Stimulated activated CD4-positive, alpha-beta T cell treated with anti-CD3 and anti-CD28 coated beads, Interleukin-4, amount 100 ng/mL, for 4 hours (primary cell): ENCODE measurements at regions not wholly inside any gene's neighbourhood (a gene's known extent, or its start where the extent isn't known, plus 50 kb on each side); places are given as distances from the start of the nearest gene placed in this dataset.

Experiments used
- DNase-seq, 2 experiments: peaks; one replicate each; pipeline ENCODE4 v3.0.0-alpha.2; 2020

DNA sequence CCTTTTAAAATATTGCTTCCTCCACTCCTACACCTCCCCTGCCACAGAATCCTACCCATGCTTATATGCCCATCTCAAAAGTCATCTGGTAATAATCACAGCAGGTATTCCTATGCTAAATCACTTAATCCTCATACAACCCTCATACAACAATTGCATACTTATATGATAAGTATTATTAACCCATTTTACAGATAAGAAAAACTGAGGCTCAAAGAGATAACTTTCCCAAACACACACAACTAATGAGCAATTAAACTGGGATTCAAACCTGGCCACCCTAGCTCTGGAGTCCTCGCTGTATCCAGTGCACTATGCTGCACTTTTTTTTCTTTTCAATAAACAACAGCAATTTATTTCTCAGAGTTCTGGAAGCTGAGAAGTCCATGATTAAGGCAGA is 99.8 kb upstream of the TSPAN5 start:
- DNase-seq: no peak

GRCh38 chr4:98754736-98755135 is 96.3 kb upstream of the TSPAN5 start:
- DNase-seq: no peak

GRCh38 chr4:98749206-98749605 is 90.8 kb upstream of the TSPAN5 start:
- no peak for DNase-seq

- DNase-seq: no peak
These were observed 90.2 kb upstream of the TSPAN5 start for GRCh38 chr4:98748609-98749008.

GRCh38 chr4:98747393-98748091 is 89.1 kb upstream of the TSPAN5 start:
- DNase-seq: no peak

- DNase-seq: no peak
These were observed 88.5 kb upstream of the TSPAN5 start for GRCh38 chr4:98746936-98747335.

- DNase-seq: no peak
These were observed 88.1 kb upstream of the TSPAN5 start for GRCh38 chr4:98746530-98746929.

DNA sequence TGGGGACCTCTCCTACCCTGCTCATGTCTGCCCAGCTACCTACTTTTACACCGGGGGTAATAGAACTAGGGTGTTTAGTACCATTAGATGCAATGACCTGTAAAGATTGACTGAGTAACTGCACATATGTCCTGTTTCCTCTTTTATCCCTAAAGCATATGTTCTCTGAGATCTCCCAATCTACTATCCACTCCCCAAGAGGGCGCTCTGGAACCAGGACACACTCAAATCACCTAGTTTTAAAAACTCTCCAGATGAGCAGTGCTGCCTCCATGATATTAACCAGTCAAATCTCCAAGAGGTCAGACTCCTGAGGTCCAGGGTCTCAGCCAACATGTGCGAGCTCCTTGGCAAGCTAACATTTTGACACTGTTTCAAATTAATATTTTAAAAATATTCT is 87.0 kb upstream of the TSPAN5 start:
- no peak for DNase-seq

DNA sequence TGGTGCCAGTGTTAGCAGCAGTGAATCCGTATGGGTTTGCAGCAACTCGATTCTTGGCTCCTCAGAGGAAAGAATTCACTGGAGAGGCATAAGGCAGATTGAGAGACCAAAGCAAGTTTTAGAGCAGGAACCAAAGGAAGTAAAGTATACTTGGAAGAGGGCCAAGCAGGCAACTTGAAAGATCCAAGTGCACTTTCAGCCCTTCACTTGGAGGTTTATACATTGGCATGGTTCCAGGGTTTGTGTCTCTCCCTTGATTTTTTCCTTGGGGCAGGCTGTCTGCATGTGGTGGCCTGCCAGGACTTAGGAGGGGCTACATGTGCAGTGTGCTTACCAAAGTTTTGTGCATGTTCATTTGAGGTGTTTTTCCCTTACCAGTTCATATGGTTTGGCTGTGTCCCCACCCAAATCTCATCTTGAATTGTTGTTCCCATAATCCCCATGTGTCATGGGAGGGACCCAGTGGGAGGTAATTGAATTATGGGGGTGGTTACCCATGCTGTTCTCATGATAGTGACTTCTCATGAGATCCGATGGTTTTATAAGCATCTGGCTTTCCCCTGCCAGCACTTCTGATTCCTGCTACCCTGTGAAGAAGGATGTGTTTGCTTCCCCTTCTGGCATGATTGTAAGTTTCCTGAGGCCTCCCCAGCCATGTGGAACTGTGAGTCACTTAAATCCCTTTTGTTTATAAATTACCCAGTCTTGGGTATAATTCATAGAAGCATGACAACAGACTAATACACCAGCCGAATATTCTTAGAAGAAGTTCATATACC is 86.2 kb upstream of the TSPAN5 start:
- DNase-seq: no peak

DNA sequence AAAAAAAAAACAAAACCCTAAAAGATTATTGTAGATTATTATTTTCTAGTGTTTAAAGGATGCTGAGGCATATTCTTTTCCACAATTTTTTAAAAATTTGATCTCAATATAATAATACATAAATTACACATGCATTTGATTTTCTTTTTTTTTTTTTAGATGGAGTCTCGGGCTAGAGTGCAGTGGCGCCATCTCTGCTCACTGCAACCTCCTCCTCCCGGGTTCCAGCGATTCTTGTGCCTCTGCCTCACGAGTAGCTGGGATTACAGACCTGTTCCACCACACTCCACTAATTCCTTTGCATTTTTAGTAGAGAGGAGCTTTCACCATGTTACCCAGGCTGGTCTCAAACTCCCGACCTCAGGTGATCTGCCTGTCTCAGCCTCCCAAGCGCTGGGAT is 83.5 kb upstream of the TSPAN5 start:
- no peak for DNase-seq

GRCh38 chr4:98739751-98740150 is 81.3 kb upstream of the TSPAN5 start:
- DNase-seq: no peak

DNA sequence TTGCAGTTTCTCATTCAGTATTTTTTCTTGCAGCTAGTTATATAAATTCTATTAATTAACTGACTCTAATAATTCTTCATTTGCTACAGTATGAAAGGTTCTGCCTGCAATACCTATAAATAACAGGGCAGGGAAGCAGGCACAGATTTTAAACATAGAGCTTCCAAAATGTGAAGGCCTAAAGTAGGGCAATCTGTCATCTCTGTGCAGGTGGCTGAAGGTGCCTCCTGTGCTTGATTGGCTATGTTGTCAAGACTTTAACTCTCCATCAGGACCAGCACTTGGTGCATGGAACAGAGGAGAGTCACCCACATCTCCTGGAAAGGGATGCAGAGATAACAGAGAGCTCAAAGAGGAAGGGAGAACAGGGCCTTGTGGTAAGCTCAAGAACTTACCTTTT is 75.2 kb upstream of the TSPAN5 start:
- DNase-seq: no peak

DNA sequence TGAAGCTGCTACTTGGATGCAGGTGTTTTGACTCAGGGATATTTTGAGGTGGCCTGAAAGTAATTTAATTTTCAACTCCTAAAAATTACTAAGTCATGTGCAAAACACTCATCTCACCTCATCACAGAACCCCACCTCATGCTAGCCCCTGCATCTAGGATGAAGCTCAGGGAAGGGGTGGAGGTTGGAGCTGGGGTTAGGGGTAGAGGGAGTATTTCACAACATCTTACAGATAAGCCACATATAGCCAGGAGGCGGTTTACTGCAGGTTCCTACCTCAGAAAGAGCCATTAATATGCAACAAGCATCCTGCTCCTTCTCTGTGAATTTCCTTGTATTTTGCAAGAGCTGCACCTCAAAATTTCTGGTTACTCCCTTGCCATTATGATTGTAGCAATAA is 70.5 kb upstream of the TSPAN5 start:
- DNase-seq: no peak

DNA sequence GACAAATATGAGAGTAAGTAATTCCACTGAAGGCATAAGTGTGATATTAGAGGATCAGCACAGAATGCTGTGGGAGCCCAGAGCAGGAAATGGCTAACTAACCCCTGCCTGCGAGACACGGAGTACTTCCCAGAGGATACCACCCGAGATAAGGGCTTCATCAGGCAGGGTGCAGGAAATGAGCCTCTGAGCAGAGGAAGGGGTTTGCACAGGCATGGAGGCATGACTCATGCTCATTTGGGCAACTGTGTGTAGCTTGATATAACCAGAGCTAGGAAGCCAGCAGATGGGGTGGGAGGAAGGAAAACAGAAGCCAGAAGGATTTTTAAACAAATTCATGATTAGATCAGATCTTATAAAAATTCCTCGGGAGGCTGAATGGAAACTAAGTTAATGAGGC is 70.0 kb upstream of the TSPAN5 start:
- peak in 1 of 2 experiments; percentile 7 for DNase-seq

GRCh38 chr4:98722000-98722399 is 63.6 kb upstream of the TSPAN5 start:
- no peak for DNase-seq

- no peak for DNase-seq
These were observed 62.6 kb upstream of the TSPAN5 start for GRCh38 chr4:98720871-98721480.

GRCh38 chr4:98716796-98717195 is 58.4 kb upstream of the TSPAN5 start:
- DNase-seq: no peak

GRCh38 chr4:98712607-98713006 is 54.2 kb upstream of the TSPAN5 start:
- DNase-seq: no peak

DNA sequence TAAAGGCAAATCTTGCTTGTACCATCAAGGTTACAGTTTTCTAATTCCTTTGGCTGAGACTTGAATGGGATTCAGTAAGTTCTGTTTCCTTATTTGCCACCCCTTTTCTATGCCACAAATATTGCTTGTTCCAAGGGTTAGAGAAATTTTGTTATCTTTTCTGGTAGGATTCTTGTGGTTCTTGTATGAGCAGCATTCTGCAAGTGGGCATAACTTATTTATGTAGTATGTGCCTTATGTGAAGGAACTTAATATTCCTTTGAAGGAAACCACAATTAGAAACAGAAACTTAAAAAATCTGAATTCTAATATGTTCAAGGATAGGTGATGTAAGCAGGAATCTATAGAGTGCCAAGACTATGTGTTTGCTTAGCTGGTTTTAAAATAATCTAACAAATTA is 53.1 kb upstream of the TSPAN5 start:
- DNase-seq: no peak

- no peak for DNase-seq
These were observed 52.4 kb upstream of the TSPAN5 start for GRCh38 chr4:98710831-98711230.
